Neuronal stem cell (in vitro differentiated cells): ENCODE measurements at regions not wholly inside any gene's neighbourhood (a gene's known extent, or its start where the extent isn't known, plus 50 kb on each side); places are given as distances from the start of the nearest gene placed in this dataset.

Source experiments
- DNase-seq: peaks from one replicate; pipeline ENCODE4 v3.0.0-alpha.2; 2013; ENCODE audit warnings: low spot score
- H2AFZ ChIP-seq: one replicate; pipeline ENCODE4 v1.6.1; 2013; ENCODE audit warnings: mild to moderate bottlenecking, low read length, inconsistent platforms
- H2AK5ac ChIP-seq: 2 replicates; pipeline ENCODE4 v1.6.1; 2013; ENCODE audit warnings: low read depth, mild to moderate bottlenecking, inconsistent platforms, low read length, moderate library complexity, mixed read lengths
- H2BK120ac ChIP-seq: 2 replicates; pipeline ENCODE4 v1.6.1; 2013; ENCODE audit warnings: low read depth, mild to moderate bottlenecking, inconsistent platforms, low read length, moderate library complexity, mixed read lengths
- H2BK12ac ChIP-seq: one replicate; pipeline ENCODE4 v1.6.1; 2013; ENCODE audit warnings: low read length, inconsistent platforms
- H2BK15ac ChIP-seq: 2 replicates; pipeline ENCODE4 v1.6.1; 2013; ENCODE audit warnings: mild to moderate bottlenecking, low read length, inconsistent platforms, mixed read lengths
- H2BK5ac ChIP-seq: one replicate; pipeline ENCODE4 v1.6.1; 2013; ENCODE audit warnings: inconsistent platforms, mild to moderate bottlenecking, low read length, moderate library complexity
- H3K14ac ChIP-seq: one replicate; pipeline ENCODE4 v1.6.1; 2013; ENCODE audit warnings: low read length, inconsistent platforms
- H3K18ac ChIP-seq: 2 replicates; pipeline ENCODE4 v1.6.1; 2013; ENCODE audit warnings: low read length, inconsistent platforms
- H3K23ac ChIP-seq: 2 replicates; pipeline ENCODE4 v1.6.1; 2013; ENCODE audit warnings: low read depth, mild to moderate bottlenecking, mixed read lengths, low read length, inconsistent platforms; ENCODE audit not compliant: poor library complexity
- H3K27ac ChIP-seq: replicated peaks from 3 replicates; pipeline ENCODE4 v1.5.1; 2013; ENCODE audit warnings: low read length, inconsistent platforms
- H3K27me3 ChIP-seq, 3 experiments: 2 replicates each; pipeline ENCODE4 v1.6.1; 2013; ENCODE audit warnings: low read length in 3 of 3, mild to moderate bottlenecking in 2 of 3, inconsistent platforms in 1 of 3, low read depth in 1 of 3, mixed read lengths in 1 of 3, moderate library complexity in 1 of 3; ENCODE audit not compliant: control insufficient read depth in 3 of 3, insufficient read depth in 3 of 3
- H3K36me3 ChIP-seq, 2 donors: replicated peaks in 1 of 2; 2 replicates each; pipeline ENCODE4 v1.6.1; 2013; ENCODE audit warnings: low read length in 2 of 2; ENCODE audit not compliant: control insufficient read depth in 2 of 2, insufficient read depth in 2 of 2
- H3K4ac ChIP-seq: 2 replicates; pipeline ENCODE4 v1.6.1; 2013; ENCODE audit warnings: inconsistent platforms, mild to moderate bottlenecking, low read length, moderate library complexity
- H3K4me1 ChIP-seq, 2 donors: 1 replicate in 1 of 2; 2 replicates in 1 of 2; pipeline ENCODE4 v1.6.1; 2013; ENCODE audit warnings: low read length in 2 of 2, low read depth in 1 of 2; ENCODE audit not compliant: control insufficient read depth in 2 of 2, insufficient read depth in 1 of 2
- H3K4me2 ChIP-seq: one replicate; pipeline ENCODE4 v1.6.1; 2013; ENCODE audit warnings: mild to moderate bottlenecking, low read length, inconsistent platforms; ENCODE audit not compliant: insufficient read depth, poor library complexity, severe bottlenecking
- H3K4me3 ChIP-seq, 2 donors: 2 replicates each; pipeline ENCODE4 v1.5.1; 2013; ENCODE audit warnings: low read length in 2 of 2, mild to moderate bottlenecking in 2 of 2, inconsistent platforms in 1 of 2, moderate library complexity in 1 of 2
- H3K79me1 ChIP-seq: one replicate; pipeline ENCODE4 v1.6.1; 2013; ENCODE audit warnings: low read depth, mild to moderate bottlenecking, inconsistent platforms, low read length, moderate library complexity
- H3K9ac ChIP-seq: one replicate; pipeline ENCODE4 v1.6.1; 2013; ENCODE audit warnings: mild to moderate bottlenecking, low read depth, low read length, inconsistent platforms; ENCODE audit not compliant: poor library complexity
- H3K9me3 ChIP-seq, 2 donors: replicated peaks in 1 of 2; 2 replicates each; pipeline versions ENCODE3 to v1.6.1; 2013; ENCODE audit warnings: low read length in 2 of 2, mild to moderate bottlenecking in 2 of 2, inconsistent platforms in 1 of 2, low read depth in 1 of 2, mixed read lengths in 1 of 2, moderate library complexity in 1 of 2; ENCODE audit not compliant: control insufficient read depth in 2 of 2, insufficient read depth in 1 of 2
- H4K8ac ChIP-seq: one replicate; pipeline ENCODE4 v1.6.1; 2013; ENCODE audit warnings: low read depth, mild to moderate bottlenecking, inconsistent platforms, low read length, moderate library complexity
- H4K91ac ChIP-seq: one replicate; pipeline ENCODE4 v1.6.1; 2013; ENCODE audit warnings: low read length, low read depth, mild to moderate bottlenecking, inconsistent platforms; ENCODE audit not compliant: poor library complexity
- WGBS, 2 donors: extraction: QIAGEN DNeasy Blood & Tissue Kit; methylation state at CpG; one replicate each; pipeline ENCODE4 v1.1.7; 2013; ENCODE audit warnings: missing lambda C conversion rate in 2 of 2, mixed read lengths in 1 of 2; ENCODE audit not compliant: insufficient read length in 2 of 2, insufficient replicate concordance in 1 of 2; ENCODE audit errors: extremely low coverage in 2 of 2; 5-methylcytosine and 5-hydroxymethylcytosine counted together

GRCh38 chr6:90694802-90695201 lies 107.9 kb upstream of the MAP3K7 start:
- H3K27ac ChIP-seq, result no peak overlapping the region
- H2BK120ac ChIP-seq, result no peak overlapping the region
- no peak overlapping the region for H4K8ac ChIP-seq
- DNase-seq, result no peak
- H2AFZ ChIP-seq, result no peak overlapping the region
- no peak overlapping the region for H2BK15ac ChIP-seq
- WGBS, 2 donors, result no CpG with 5 or more reads among the region's 2 CpGs
- H3K14ac ChIP-seq, result no peak overlapping the region
- no peak overlapping the region for H3K9ac ChIP-seq
- H3K79me1 ChIP-seq, result no peaks in the 10 kb centered on the region
- H3K4me1 ChIP-seq, result no peaks in the 10 kb centered on the region
- peaks cover 0 to 3% of the 10 kb centered on the region in 2 donors for H3K9me3 ChIP-seq
- no peak overlapping the region for H3K18ac ChIP-seq
- no peaks in the 10 kb centered on the region for H3K27me3 ChIP-seq
- H2AK5ac ChIP-seq, result no peak overlapping the region
- no peak overlapping the region for H3K4ac ChIP-seq
- no peak overlapping the region for H2BK5ac ChIP-seq
- H3K4me3 ChIP-seq, result no peak overlapping the region
- no peak overlapping the region for H3K4me2 ChIP-seq
- H3K36me3 ChIP-seq, result no peaks in the 10 kb centered on the region
- no peak overlapping the region for H4K91ac ChIP-seq
- no peak overlapping the region for H3K23ac ChIP-seq
- H2BK12ac ChIP-seq, result no peak overlapping the region

GRCh38 chr6:90691823-90692222 lies 105.0 kb upstream of the MAP3K7 start:
- H3K4me2 ChIP-seq, result no peak overlapping the region
- H2BK12ac ChIP-seq, result no peak overlapping the region
- H3K9ac ChIP-seq, result no peak overlapping the region
- H2BK15ac ChIP-seq, result no peak overlapping the region
- H3K23ac ChIP-seq, result no peak overlapping the region
- H3K4me3 ChIP-seq, result no peak overlapping the region
- no peaks in the 10 kb centered on the region for H3K4me1 ChIP-seq
- H3K27ac ChIP-seq, result no peak overlapping the region
- no peaks in the 10 kb centered on the region for H3K79me1 ChIP-seq
- H4K8ac ChIP-seq, result no peak overlapping the region
- no CpG with 5 or more reads among the region's 1 CpG for WGBS, 2 donors
- H2AK5ac ChIP-seq, result no peak overlapping the region
- no peak overlapping the region for H2AFZ ChIP-seq
- H3K36me3 ChIP-seq, result no peaks in the 10 kb centered on the region
- DNase-seq, result no peak
- no peak overlapping the region for H2BK120ac ChIP-seq
- no peak overlapping the region for H3K4ac ChIP-seq
- no peak overlapping the region for H3K18ac ChIP-seq
- no peak overlapping the region for H4K91ac ChIP-seq
- no peak overlapping the region for H3K14ac ChIP-seq
- H2BK5ac ChIP-seq, result no peak overlapping the region
- no peaks in the 10 kb centered on the region for H3K27me3 ChIP-seq
- peaks cover 0 to 3% of the 10 kb centered on the region in 2 donors for H3K9me3 ChIP-seq

GRCh38 chr6:90689172-90689571 lies 102.3 kb upstream of the MAP3K7 start:
- Histone ChIP-seq H2AK5ac (no peak overlapping the region), H3K14ac (no peak overlapping the region), H3K36me3 (no peaks in the 10 kb centered on the region), H3K9me3 (no peaks in the 10 kb centered on the region), H3K18ac (no peak overlapping the region), H2BK120ac (no peak overlapping the region), H3K4me1 (no peaks in the 10 kb centered on the region), H4K8ac (no peak overlapping the region), H4K91ac (no peak overlapping the region), H2BK15ac (no peak overlapping the region), H3K79me1 (no peaks in the 10 kb centered on the region), H3K9ac (no peak overlapping the region), H3K4me2 (no peak overlapping the region), H3K27ac (no peak overlapping the region), H3K23ac (no peak overlapping the region), H3K4ac (no peak overlapping the region), H3K4me3 (no peak overlapping the region), H2BK5ac (no peak overlapping the region), H2AFZ (no peak overlapping the region), H3K27me3 (no peaks in the 10 kb centered on the region), H2BK12ac (no peak overlapping the region)
- DNase-seq, result no peak

GRCh38 chr6:90687775-90688380 lies 101.0 kb upstream of the MAP3K7 start:
- no peak overlapping the region for H4K8ac ChIP-seq
- no peak overlapping the region for H3K14ac ChIP-seq
- H3K4me1 ChIP-seq, result no peaks in the 10 kb centered on the region
- H3K4ac ChIP-seq, result no peak overlapping the region
- DNase-seq, result no peak
- no peak overlapping the region for H2BK12ac ChIP-seq
- no peaks in the 10 kb centered on the region for H3K9me3 ChIP-seq
- H3K27me3 ChIP-seq, result peaks cover 0 to 5% (median 0%) of the 10 kb centered on the region in 3 experiments
- no peak overlapping the region for H2AK5ac ChIP-seq
- no peak overlapping the region for H4K91ac ChIP-seq
- no peak overlapping the region for H2AFZ ChIP-seq
- no peak overlapping the region for H3K27ac ChIP-seq
- no CpG with 5 or more reads among the region's 3 CpGs for WGBS, 2 donors
- no peak overlapping the region for H2BK120ac ChIP-seq
- no peak overlapping the region for H2BK15ac ChIP-seq
- H3K79me1 ChIP-seq, result no peaks in the 10 kb centered on the region
- no peak overlapping the region for H3K9ac ChIP-seq
- H3K4me2 ChIP-seq, result no peak overlapping the region
- H2BK5ac ChIP-seq, result no peak overlapping the region
- H3K4me3 ChIP-seq, result no peak overlapping the region
- no peak overlapping the region for H3K23ac ChIP-seq
- no peak overlapping the region for H3K18ac ChIP-seq
- no peaks in the 10 kb centered on the region for H3K36me3 ChIP-seq
